NB4 (cell line): ENCODE measurements at regions not wholly inside any gene's neighbourhood (a gene's known extent, or its start where the extent isn't known, plus 50 kb on each side); places are given as distances from the start of the nearest gene placed in this dataset.

Experiments
- CTCF ChIP-seq: IDR thresholded peaks from one replicate; pipeline ENCODE4 v1.5.1; 2012; ENCODE audit warnings: low read depth, low read length
- POLR2A ChIP-seq: IDR thresholded peaks from 2 replicates; pipeline ENCODE4 v1.6.1; 2011; ENCODE audit warnings: mild to moderate bottlenecking; ENCODE audit not compliant: insufficient read length; ENCODE audit errors: extremely low read depth

- no peak for TF ChIP-seq CTCF
- TF ChIP-seq POLR2A = no peak
Measured at GRCh38 chr22:20646415-20646814, 127.5 kb upstream of the SERPIND1 start.
